Adrenal gland (tissue), 5 donors: ENCODE measurements at regions not wholly inside any gene's neighbourhood (a gene's known extent, or its start where the extent isn't known, plus 50 kb on each side); places are given as distances from the start of the nearest gene placed in this dataset.

ENCODE experiments used
- CTCF ChIP-seq, 6 experiments: fragments of 450-650 bp in 4 of 6; fragments of 200-600 bp in 2 of 6; sonication (generic) in 1 of 6; IDR thresholded peaks; 1 replicate in 5 of 6; 2 replicates in 1 of 6; pipeline versions ENCODE4 v1.5.1 to v1.8.0; 2016 to 2021; ENCODE audit warnings: antibody characterized with exemption in 6 of 6, mild to moderate bottlenecking in 2 of 6, moderate library complexity in 1 of 6
- POLR2A ChIP-seq, 2 donors: fragments of 450-650 bp; IDR thresholded peaks; one replicate each; pipeline ENCODE4 v1.6.1; 2017; ENCODE audit warnings: antibody characterized with exemption in 2 of 2, mild to moderate bottlenecking in 2 of 2, moderate library complexity in 1 of 2
- donor health status: DM: no; HTN: no; CAD: no.

GRCh38 chr2:143885461-143885860 is 634.5 kb downstream of the ZEB2 start:
- TF ChIP-seq CTCF (IDR thresholded peaks at IDR 0.05) (no peak), POLR2A (IDR thresholded peaks at IDR 0.05) (no peak)
